Osteoblast (primary cell): ENCODE measurements at regions not wholly inside any gene's neighbourhood (a gene's known extent, or its start where the extent isn't known, plus 50 kb on each side); places are given as distances from the start of the nearest gene placed in this dataset.
A peak's percentile ranks its signal among the peaks of the same experiment; 100 is the strongest.
"Not testable (repeated sequence)": the region's sequence is repeated elsewhere in the genome, so short reads cannot be mapped to it uniquely, and the experiment has no call there.

Experiments
- DNase-seq: peaks from one replicate; pipeline ENCODE4 v3.0.0; 2011; ENCODE audit warnings: low spot score, mixed read lengths; ENCODE audit not compliant: insufficient read length; ENCODE audit errors: missing footprints
- H2AFZ ChIP-seq: 2 replicates; pipeline ENCODE4 v1.6.0; 2011; ENCODE audit warnings: mild to moderate bottlenecking, low read length
- H3K27ac ChIP-seq: 2 replicates; pipeline ENCODE4 v1.5.1; 2011; ENCODE audit warnings: mild to moderate bottlenecking, low read depth, low read length, moderate library complexity
- H3K27me3 ChIP-seq: 2 replicates; pipeline ENCODE4 v1.6.0; 2012; ENCODE audit warnings: mild to moderate bottlenecking, control low read depth, inconsistent platforms, low read length, moderate library complexity; ENCODE audit not compliant: insufficient read depth
- H3K36me3 ChIP-seq: 2 replicates; pipeline ENCODE4 v1.5.1; 2011; ENCODE audit warnings: mild to moderate bottlenecking, low read length, control low read depth, moderate library complexity; ENCODE audit not compliant: insufficient read depth
- H3K4me1 ChIP-seq: 2 replicates; pipeline ENCODE4 v1.5.1; 2011; ENCODE audit warnings: mild to moderate bottlenecking, low read length, control low read depth, moderate library complexity; ENCODE audit not compliant: insufficient read depth
- H3K4me2 ChIP-seq: 2 replicates; pipeline ENCODE4 v1.6.0; 2011; ENCODE audit warnings: mild to moderate bottlenecking, low read length; ENCODE audit not compliant: insufficient read depth
- H3K4me3 ChIP-seq: fragments of 200-600 bp; sonication (generic); 3 replicates; pipeline ENCODE4 v1.5.1; 2012; ENCODE audit warnings: mild to moderate bottlenecking, low read length, inconsistent platforms; ENCODE audit not compliant: insufficient read depth
- H3K79me2 ChIP-seq: 2 replicates; pipeline ENCODE4 v1.6.0; 2012; ENCODE audit warnings: mild to moderate bottlenecking, low read length, control low read depth, inconsistent platforms; ENCODE audit not compliant: insufficient read depth
- H3K9me3 ChIP-seq: 2 replicates; pipeline ENCODE4 v1.5.1; 2011; ENCODE audit warnings: low read depth, low read length, control low read depth
- H4K20me1 ChIP-seq: 2 replicates; pipeline ENCODE4 v1.6.0; 2012; ENCODE audit warnings: mild to moderate bottlenecking, low read length, control low read depth; ENCODE audit not compliant: insufficient read depth
- TF ChIP-seq, protein P1 (sequence below): IDR thresholded peaks from 2 replicates; pipeline ENCODE4 v1.5.1; 2011; ENCODE audit warnings: mild to moderate bottlenecking, low read depth, low read length, moderate library complexity; ENCODE audit errors: extremely low read depth

DNA sequence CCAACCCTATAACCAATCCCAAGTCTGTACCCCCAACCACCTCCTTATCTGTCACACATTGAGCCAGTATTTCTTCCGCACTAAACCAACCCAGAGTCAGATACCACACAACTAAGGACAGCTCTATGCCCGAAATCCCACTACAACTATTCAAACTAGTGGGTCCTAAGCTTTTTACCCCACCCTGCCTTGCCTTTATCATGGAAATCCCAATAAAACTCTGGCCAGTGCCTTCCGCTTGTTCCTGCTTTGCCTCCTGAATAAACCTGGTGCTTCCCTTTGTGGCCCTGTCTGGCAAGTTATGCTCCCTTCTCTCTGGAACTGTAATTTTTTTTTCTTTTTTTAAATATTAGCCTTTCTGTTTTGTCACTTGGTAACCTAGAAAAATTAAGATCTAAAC is 493.3 kb upstream of the SYT1 start:
- Histone ChIP-seq H2AFZ (no peak overlapping the region), H3K27ac (no peak overlapping the region), H3K27me3 (no peaks in the 10 kb centered on the region), H3K4me3 (no peak overlapping the region), H3K4me1 (no peaks in the 10 kb centered on the region), H4K20me1 (no peaks in the 10 kb centered on the region), H3K9me3 (no peaks in the 10 kb centered on the region), H3K36me3 (no peaks in the 10 kb centered on the region), H3K79me2 (no peaks in the 10 kb centered on the region), H3K4me2 (no peak overlapping the region)
- TF ChIP-seq, protein P1, sequence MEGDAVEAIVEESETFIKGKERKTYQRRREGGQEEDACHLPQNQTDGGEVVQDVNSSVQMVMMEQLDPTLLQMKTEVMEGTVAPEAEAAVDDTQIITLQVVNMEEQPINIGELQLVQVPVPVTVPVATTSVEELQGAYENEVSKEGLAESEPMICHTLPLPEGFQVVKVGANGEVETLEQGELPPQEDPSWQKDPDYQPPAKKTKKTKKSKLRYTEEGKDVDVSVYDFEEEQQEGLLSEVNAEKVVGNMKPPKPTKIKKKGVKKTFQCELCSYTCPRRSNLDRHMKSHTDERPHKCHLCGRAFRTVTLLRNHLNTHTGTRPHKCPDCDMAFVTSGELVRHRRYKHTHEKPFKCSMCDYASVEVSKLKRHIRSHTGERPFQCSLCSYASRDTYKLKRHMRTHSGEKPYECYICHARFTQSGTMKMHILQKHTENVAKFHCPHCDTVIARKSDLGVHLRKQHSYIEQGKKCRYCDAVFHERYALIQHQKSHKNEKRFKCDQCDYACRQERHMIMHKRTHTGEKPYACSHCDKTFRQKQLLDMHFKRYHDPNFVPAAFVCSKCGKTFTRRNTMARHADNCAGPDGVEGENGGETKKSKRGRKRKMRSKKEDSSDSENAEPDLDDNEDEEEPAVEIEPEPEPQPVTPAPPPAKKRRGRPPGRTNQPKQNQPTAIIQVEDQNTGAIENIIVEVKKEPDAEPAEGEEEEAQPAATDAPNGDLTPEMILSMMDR = no peak
- no peak for DNase-seq

GRCh38 chr12:78375461-78375860 is 489.1 kb upstream of the SYT1 start:
- DNase-seq = no peak
- Histone ChIP-seq H3K4me3 (no peak overlapping the region), H3K4me2 (no peak overlapping the region), H3K36me3 (no peaks in the 10 kb centered on the region), H3K27ac (no peak overlapping the region), H3K9me3 (no peaks in the 10 kb centered on the region), H3K4me1 (no peaks in the 10 kb centered on the region), H2AFZ (no peak overlapping the region), H4K20me1 (no peaks in the 10 kb centered on the region), H3K79me2 (no peaks in the 10 kb centered on the region), H3K27me3 (no peaks in the 10 kb centered on the region)
- TF ChIP-seq, protein P1 = no peak

DNA sequence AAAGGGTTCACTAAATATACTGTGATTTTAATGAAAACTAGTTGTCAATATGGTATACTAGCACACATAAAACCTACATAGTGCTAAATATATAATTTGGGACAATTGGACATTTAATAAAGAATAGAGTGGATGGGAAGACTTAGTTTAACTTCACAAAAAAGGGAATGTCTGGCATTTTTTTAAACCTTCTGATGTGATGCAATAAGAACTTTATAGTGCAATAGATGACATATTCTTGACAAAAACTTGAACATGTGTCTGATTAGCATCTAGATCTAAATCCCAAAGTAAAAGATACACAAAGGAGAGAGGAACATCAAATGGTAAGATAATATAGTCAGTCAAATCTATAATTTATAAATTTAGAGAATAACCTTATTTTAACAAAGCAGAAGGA is 488.3 kb upstream of the SYT1 start:
- Histone ChIP-seq H3K27me3 (no peaks in the 10 kb centered on the region), H3K36me3 (no peaks in the 10 kb centered on the region), H3K4me1 (no peaks in the 10 kb centered on the region), H3K27ac (no peak overlapping the region), H3K4me3 (no peak overlapping the region), H2AFZ (no peak overlapping the region), H4K20me1 (no peaks in the 10 kb centered on the region), H3K79me2 (no peaks in the 10 kb centered on the region), H3K4me2 (no peak overlapping the region), H3K9me3 (no peaks in the 10 kb centered on the region)
- TF ChIP-seq, protein P1 = no peak
- DNase-seq = no peak

GRCh38 chr12:78379065-78379464 is 485.5 kb upstream of the SYT1 start:
- not testable (repeated sequence) for H3K36me3 ChIP-seq, H4K20me1 ChIP-seq, H3K27ac ChIP-seq, H3K4me2 ChIP-seq, H2AFZ ChIP-seq, H3K79me2 ChIP-seq, H3K4me1 ChIP-seq, DNase-seq, H3K27me3 ChIP-seq, H3K9me3 ChIP-seq, H3K4me3 ChIP-seq

DNA sequence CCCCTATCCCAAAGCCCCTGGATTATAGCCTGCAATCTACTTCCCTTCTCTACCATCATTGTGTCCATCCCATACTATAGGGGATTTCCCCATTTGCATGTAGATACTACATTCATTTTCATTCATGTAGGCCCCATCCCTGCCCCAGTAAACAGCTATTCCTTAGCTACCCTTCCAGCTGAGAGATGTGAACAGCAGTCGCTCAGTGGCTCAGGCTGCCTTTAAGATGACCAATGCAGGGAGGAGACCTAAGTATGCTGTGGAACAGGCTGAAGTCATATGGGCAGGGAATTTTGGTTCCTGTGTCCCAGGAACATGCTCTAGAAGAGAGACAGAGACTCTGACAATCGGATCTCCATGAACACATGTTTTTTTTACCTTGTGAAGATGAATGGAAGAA is 481.2 kb upstream of the SYT1 start:
- Histone ChIP-seq H3K27me3 (no peaks in the 10 kb centered on the region), H3K4me1 (no peaks in the 10 kb centered on the region), H3K79me2 (no peaks in the 10 kb centered on the region), H3K9me3 (no peaks in the 10 kb centered on the region), H3K36me3 (no peaks in the 10 kb centered on the region), H2AFZ (peak overlapping the region; percentile 35), H3K27ac (no peak overlapping the region), H3K4me3 (no peak overlapping the region), H4K20me1 (no peaks in the 10 kb centered on the region), H3K4me2 (no peak overlapping the region)
- no peak for DNase-seq
- TF ChIP-seq, protein P1 = no peak
